GM13977 (cell line): ENCODE measurements at regions not wholly inside any gene's neighbourhood (a gene's known extent, or its start where the extent isn't known, plus 50 kb on each side); places are given as distances from the start of the nearest gene placed in this dataset.

Experiments used
- DNase-seq: peaks from one replicate; pipeline ENCODE4 v3.0.0; 2012; ENCODE audit warnings: low spot score
- in situ Hi-C: fragments of 300-500 bp; cut with MboI; formaldehyde crosslinking; loops from one replicate; pipeline ENCODE4 v1.12.0; 2022; ENCODE audit warnings: low sequenced_read_pairs, low pct_unique_long_range_greater_than_20kb, mixed read lengths, inconsistent platforms; ENCODE audit not compliant: unreplicated experiment
- TF ChIP-seq, protein P1 (sequence below): IDR thresholded peaks from 2 replicates; pipeline ENCODE4 v1.5.1; 2012; ENCODE audit warnings: mild to moderate bottlenecking, control low read depth; ENCODE audit not compliant: insufficient read depth; ENCODE audit errors: extremely low read depth, missing control alignments

DNA sequence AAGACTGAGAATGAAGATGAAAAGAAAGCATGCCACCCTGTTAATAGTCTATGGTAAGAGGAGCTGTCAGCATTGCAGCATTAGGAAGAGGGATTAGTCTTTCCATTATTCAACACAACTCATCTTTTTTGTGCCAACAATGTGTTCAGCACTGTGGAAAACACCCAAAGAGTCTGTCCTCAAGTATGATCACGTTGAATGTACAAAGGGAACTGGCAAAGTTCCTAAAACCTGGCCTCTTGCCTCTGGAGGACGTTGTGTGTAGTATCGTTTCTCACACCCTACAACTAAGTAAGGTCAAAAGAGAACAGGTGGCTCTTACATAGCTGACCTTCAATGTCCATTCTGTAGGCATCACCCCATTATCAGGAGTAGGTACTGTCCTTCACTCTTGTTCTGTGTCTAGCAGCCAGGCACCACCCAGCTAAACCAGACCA is 147.9 kb upstream of the THBS1 start:
- TF ChIP-seq, protein P1, sequence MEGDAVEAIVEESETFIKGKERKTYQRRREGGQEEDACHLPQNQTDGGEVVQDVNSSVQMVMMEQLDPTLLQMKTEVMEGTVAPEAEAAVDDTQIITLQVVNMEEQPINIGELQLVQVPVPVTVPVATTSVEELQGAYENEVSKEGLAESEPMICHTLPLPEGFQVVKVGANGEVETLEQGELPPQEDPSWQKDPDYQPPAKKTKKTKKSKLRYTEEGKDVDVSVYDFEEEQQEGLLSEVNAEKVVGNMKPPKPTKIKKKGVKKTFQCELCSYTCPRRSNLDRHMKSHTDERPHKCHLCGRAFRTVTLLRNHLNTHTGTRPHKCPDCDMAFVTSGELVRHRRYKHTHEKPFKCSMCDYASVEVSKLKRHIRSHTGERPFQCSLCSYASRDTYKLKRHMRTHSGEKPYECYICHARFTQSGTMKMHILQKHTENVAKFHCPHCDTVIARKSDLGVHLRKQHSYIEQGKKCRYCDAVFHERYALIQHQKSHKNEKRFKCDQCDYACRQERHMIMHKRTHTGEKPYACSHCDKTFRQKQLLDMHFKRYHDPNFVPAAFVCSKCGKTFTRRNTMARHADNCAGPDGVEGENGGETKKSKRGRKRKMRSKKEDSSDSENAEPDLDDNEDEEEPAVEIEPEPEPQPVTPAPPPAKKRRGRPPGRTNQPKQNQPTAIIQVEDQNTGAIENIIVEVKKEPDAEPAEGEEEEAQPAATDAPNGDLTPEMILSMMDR = no peak
- in situ Hi-C loops = no loop called here
- DNase-seq = no peak

DNA sequence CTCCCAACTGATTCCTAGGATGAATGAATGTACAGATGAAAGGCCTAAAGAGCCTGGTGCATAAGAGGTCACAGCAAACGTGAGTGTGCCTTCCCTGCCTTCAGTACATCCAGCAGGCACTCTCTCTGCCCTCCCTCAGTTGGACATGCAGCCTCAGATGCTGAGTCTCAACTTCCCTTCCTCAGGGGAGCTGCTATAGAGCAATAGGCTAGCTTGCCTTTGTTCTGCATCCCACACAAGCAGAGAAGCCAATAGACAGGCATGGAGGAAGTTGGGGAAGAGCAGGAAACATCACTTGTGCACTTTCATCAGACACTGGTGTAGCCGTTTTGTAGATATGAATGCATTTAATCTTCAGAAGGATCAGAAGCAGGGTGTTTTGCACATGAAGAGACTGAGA is 147.5 kb upstream of the THBS1 start:
- no peak for DNase-seq
- in situ Hi-C loops = no loop called here
- TF ChIP-seq, protein P1 = no peak

DNA sequence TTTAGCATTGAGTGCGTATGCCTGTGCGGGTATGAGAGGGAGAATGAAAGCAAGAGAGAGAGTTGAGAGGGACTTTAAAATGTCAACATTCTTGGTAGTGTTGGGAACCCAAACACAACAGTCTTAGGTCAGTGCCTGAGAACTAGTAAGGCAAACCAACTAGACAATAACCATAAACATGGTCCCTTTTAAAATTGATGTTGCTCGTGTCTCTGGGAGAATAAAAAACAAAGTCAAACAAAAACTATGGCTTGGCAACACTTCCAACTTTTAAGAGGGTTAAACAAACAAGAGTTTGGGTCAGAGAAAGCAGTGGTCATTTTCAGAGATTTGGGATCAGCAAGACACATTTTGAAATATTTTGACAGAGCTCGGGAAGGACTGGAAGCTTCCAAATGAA is 146.7 kb upstream of the THBS1 start:
- TF ChIP-seq, protein P1 = no peak
- in situ Hi-C loops = no loop called here
- no peak for DNase-seq

DNA sequence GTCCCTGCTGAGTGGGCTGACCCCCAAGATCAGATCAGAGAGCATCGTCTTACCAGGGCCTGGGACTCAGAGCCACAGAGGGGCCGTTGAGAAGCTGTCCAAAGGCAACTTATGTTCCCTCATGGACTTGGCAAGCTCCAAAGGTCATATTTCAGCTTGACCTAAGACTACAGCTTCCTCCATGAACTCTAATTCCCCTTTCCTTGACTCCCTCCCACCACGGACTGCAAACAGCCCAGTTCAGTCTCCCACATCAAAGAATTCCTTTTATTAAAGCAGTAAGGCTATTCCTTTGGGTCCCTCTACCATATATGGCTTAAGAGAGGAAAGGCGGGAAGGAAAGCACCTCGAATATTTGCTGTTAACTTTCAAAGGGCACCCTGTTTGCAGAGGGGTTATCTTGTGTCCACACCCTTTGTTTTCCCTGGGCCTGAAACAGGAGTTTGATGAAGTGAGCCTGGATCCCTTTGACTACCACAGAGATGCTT is 146.1 kb upstream of the THBS1 start:
- in situ Hi-C loops = no loop called here

DNA sequence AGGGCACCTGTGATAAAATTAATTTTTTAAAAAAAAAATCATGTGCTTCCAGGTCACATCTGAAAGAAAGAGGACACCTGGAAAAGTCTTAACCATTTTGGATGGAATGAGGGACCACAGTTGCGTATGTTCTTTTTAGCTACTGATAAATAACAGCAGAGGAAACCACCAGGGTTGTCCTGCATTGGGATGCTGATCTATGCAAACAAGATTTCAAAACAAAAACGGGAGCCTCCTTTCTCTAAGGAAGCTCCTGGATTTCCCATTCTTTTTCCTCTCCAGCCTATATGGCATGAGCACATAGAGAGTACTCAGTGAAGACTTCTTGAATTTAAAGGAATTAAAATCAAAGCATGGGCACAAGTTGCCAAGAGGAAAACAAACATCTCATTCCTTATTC is 145.6 kb upstream of the THBS1 start:
- in situ Hi-C loops = no loop called here
- DNase-seq = no peak

More for the DNA sequence above, 146.1 kb upstream of the THBS1 start:
- TF ChIP-seq, protein P1 = no peak
- DNase-seq = no peak

DNA sequence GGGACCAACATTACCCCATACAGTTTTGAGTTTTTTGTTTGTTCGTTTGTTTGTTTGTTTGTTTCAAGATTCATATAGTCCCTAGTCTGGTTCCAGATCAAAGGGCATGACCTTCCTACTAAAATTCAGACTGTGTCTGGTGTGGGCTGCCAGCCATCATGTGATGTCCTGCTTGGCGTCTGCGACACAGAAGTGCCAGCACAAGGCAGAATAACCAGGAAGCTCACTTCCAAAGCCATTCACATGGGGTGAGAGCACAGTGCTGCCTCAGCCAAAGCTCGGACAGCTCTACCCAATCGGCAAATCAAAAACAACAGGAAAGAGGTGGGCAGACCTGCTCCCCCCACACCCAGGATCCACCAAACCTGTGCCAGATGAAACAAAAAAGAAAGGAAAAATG is 142.6 kb upstream of the THBS1 start:
- in situ Hi-C loops = no loop called here
- TF ChIP-seq, protein P1 = no peak
- no peak for DNase-seq

More for the DNA sequence above, 145.6 kb upstream of the THBS1 start:
- TF ChIP-seq, protein P1 = no peak
